B cell (primary cell): ENCODE measurements at regions not wholly inside any gene's neighbourhood (a gene's known extent, or its start where the extent isn't known, plus 50 kb on each side); places are given as distances from the start of the nearest gene placed in this dataset.

ENCODE experiments used
- ATAC-seq: fragments of 200-7000 bp; cut with Tn5 transposase; one replicate; pipeline ENCODE4 v1.10.0; 2021; ENCODE audit warnings: low read depth, mild to moderate bottlenecking, moderate number of reproducible peaks, moderate library complexity
- CTCF ChIA-PET: fragments of 350-600 bp; sonication (Branson Sonifier 250); formaldehyde crosslinking; loops from one replicate; lab custom pipeline; 2021; ENCODE audit warnings: antibody characterized with exemption, inconsistent platforms; lab: Charles Lee
- POLR2A ChIA-PET: fragments of 350-600 bp; sonication (Branson Sonifier 250); formaldehyde crosslinking; loops from one replicate; lab custom pipeline; 2021; ENCODE audit warnings: antibody characterized with exemption; lab: Charles Lee
- DNase-seq: peaks from one replicate; pipeline ENCODE4 v3.0.0; 2013
- H2AFZ ChIP-seq: 2 replicates; pipeline ENCODE4 v1.6.1; 2012; ENCODE audit warnings: mild to moderate bottlenecking, low read depth, low read length; ENCODE audit not compliant: insufficient read depth, poor library complexity, severe bottlenecking
- H3K27ac ChIP-seq, 2 donors: 1 replicate in 1 of 2; 2 replicates in 1 of 2; pipeline ENCODE4 v1.5.1; 2012 to 2013; ENCODE audit warnings: low read length in 2 of 2, mild to moderate bottlenecking in 2 of 2, moderate library complexity in 1 of 2
- H3K27me3 ChIP-seq, 4 experiments: fragments of 200-600 bp in 1 of 4; sonication (generic) in 1 of 4; replicated peaks in 1 of 4; 1 replicate in 2 of 4; 2 replicates in 2 of 4; pipeline versions ENCODE4 v1.6.1 to v1.7.0; 2013 to 2016; ENCODE audit warnings: low read length in 3 of 4, mild to moderate bottlenecking in 2 of 4, mixed read lengths in 1 of 4, moderate library complexity in 1 of 4; ENCODE audit not compliant: insufficient read depth in 4 of 4, control insufficient read depth in 3 of 4; ENCODE audit errors: control extremely low read depth in 1 of 4
- H3K36me3 ChIP-seq, 2 experiments: replicated peaks in 1 of 2; 1 replicate in 1 of 2; 2 replicates in 1 of 2; pipeline versions ENCODE4 v1.6.1 to v1.7.1; 2013; ENCODE audit warnings: low read length in 1 of 2; ENCODE audit not compliant: insufficient read depth in 2 of 2, control insufficient read depth in 1 of 2; ENCODE audit errors: control extremely low read depth in 1 of 2, extremely low read depth in 1 of 2
- H3K4me1 ChIP-seq, 2 donors: fragments of 200-600 bp in 1 of 2; sonication (generic) in 1 of 2; 1 replicate in 1 of 2; 2 replicates in 1 of 2; pipeline versions ENCODE4 v1.5.1 to v1.6.1; 2013 to 2017; ENCODE audit warnings: low read length in 2 of 2; ENCODE audit not compliant: control insufficient read depth in 2 of 2, insufficient read depth in 2 of 2
- H3K4me2 ChIP-seq: replicated peaks from 2 replicates; pipeline ENCODE3; 2012; ENCODE audit warnings: mild to moderate bottlenecking, low read depth, low read length; ENCODE audit not compliant: poor library complexity, severe bottlenecking
- H3K4me3 ChIP-seq, 5 experiments: fragments of 200-600 bp in 1 of 5; sonication (generic) in 1 of 5; 1 replicate in 3 of 5; 2 replicates in 2 of 5; pipeline versions ENCODE4 v1.5.1 to v1.7.0; 2011 to 2016; ENCODE audit warnings: low read length in 4 of 5, mild to moderate bottlenecking in 4 of 5, low read depth in 2 of 5, control low read depth in 1 of 5, moderate library complexity in 1 of 5; ENCODE audit not compliant: insufficient read depth in 1 of 5; ENCODE audit errors: control extremely low read depth in 1 of 5, extremely low read depth in 1 of 5
- H3K79me2 ChIP-seq: fragments of 200-600 bp; sonication (generic); one replicate; pipeline ENCODE4 v1.6.0; 2016; ENCODE audit warnings: low read length; ENCODE audit not compliant: control insufficient read depth, insufficient read depth
- H3K9ac ChIP-seq: fragments of 200-600 bp; sonication (generic); 2 replicates; pipeline ENCODE4 v1.6.1; 2017; ENCODE audit warnings: mild to moderate bottlenecking, low read length, moderate library complexity
- H3K9me3 ChIP-seq, 3 donors: one replicate each; pipeline versions ENCODE4 v1.6.1 to v1.7.1; 2013; ENCODE audit warnings: low read length in 2 of 3; ENCODE audit not compliant: control insufficient read depth in 2 of 3, insufficient read depth in 1 of 3; ENCODE audit errors: control extremely low read depth in 1 of 3
- H4K20me1 ChIP-seq: 2 replicates; pipeline ENCODE4 v1.6.0; 2012; ENCODE audit warnings: mild to moderate bottlenecking, low read length; ENCODE audit not compliant: insufficient read depth, control insufficient read depth, poor library complexity, severe bottlenecking
- H3K27ac Mint-ChIP-seq: one replicate; pipeline ENCODE4 v1.8.0; 2021; ENCODE audit warnings: mixed read lengths
- H3K27me3 Mint-ChIP-seq: one replicate; pipeline ENCODE4 v1.8.0; 2021; ENCODE audit warnings: mixed read lengths
- H3K4me1 Mint-ChIP-seq: one replicate; pipeline ENCODE4 v1.8.0; 2021; ENCODE audit warnings: mixed read lengths
- H3K4me3 Mint-ChIP-seq: one replicate; pipeline ENCODE4 v1.8.0; 2021; ENCODE audit warnings: mixed read lengths
- H3K9me3 Mint-ChIP-seq: one replicate; pipeline ENCODE4 v1.8.0; 2022; ENCODE audit warnings: mixed read lengths; ENCODE audit not compliant: insufficient read depth
- EZH2 ChIP-seq: IDR thresholded peaks from 2 replicates; pipeline ENCODE4 v1.6.1; 2012; ENCODE audit warnings: borderline replicate concordance, low read depth, mild to moderate bottlenecking, moderate library complexity, low read length; ENCODE audit not compliant: insufficient read depth, poor library complexity, severe bottlenecking
- WGBS: methylation state at CpG from one replicate; pipeline ENCODE4 v1.1.5; 2013; ENCODE audit warnings: missing lambda C conversion rate; ENCODE audit not compliant: insufficient coverage; 5-methylcytosine and 5-hydroxymethylcytosine counted together
- intact Hi-C: fragments of 100-400 bp; cut with micrococcal nuclease; formaldehyde crosslinking; loops from one replicate; pipeline ENCODE4 v1.10.0; 2022
- TF ChIP-seq, protein P1 (sequence below): fragments of 200-600 bp; IDR thresholded peaks from one replicate; pipeline ENCODE4 v1.8.0; 2022; ENCODE audit warnings: antibody characterized with exemption, mild to moderate bottlenecking

DNA sequence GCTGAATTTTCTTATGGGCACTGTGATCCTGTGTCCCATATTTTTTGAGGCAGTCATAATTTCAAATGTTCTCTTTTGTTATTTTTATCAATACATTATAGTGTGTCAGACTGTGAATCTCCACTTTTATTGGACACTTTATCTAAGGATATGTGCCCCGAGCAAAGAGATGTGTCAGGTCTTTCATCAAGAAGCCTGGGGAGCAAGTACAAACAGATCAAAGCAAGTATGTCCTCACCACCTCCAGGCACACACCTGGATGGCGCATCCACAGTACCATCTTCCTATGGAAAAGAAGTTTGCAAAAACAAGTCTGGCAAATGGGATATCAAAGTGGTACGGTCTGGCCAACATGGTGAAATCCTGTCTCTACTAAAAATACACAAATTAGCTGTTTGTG, 81.0 kb upstream of the ZNF236 start:
- Mint-ChIP-seq H3K27ac (no peak overlapping the region), H3K4me3 (no peak overlapping the region), H3K27me3 (peaks cover 14% of the 10 kb centered on the region), H3K4me1 (no peaks in the 10 kb centered on the region), H3K9me3 (no peaks in the 10 kb centered on the region)
- H3K4me1 ChIP-seq = no peaks in the 10 kb centered on the region
- no peak overlapping the region for H3K4me3 ChIP-seq
- CTCF ChIA-PET = no interaction called here
- ATAC-seq (no peak), DNase-seq (no peak)
- intact Hi-C loops = no loop called here
- H3K36me3 ChIP-seq = no peaks in the 10 kb centered on the region
- POLR2A ChIA-PET = no interaction called here
- 100% methylated on average over 1 of the region's 3 CpGs for WGBS
- no peak overlapping the region for H3K9ac ChIP-seq
- no peaks in the 10 kb centered on the region for H3K79me2 ChIP-seq
- H2AFZ ChIP-seq = no peak overlapping the region
- no peaks in the 10 kb centered on the region for H4K20me1 ChIP-seq
- H3K27me3 ChIP-seq = no peaks in the 10 kb centered on the region
- no peak overlapping the region for H3K27ac ChIP-seq
- TF ChIP-seq, protein P1, sequence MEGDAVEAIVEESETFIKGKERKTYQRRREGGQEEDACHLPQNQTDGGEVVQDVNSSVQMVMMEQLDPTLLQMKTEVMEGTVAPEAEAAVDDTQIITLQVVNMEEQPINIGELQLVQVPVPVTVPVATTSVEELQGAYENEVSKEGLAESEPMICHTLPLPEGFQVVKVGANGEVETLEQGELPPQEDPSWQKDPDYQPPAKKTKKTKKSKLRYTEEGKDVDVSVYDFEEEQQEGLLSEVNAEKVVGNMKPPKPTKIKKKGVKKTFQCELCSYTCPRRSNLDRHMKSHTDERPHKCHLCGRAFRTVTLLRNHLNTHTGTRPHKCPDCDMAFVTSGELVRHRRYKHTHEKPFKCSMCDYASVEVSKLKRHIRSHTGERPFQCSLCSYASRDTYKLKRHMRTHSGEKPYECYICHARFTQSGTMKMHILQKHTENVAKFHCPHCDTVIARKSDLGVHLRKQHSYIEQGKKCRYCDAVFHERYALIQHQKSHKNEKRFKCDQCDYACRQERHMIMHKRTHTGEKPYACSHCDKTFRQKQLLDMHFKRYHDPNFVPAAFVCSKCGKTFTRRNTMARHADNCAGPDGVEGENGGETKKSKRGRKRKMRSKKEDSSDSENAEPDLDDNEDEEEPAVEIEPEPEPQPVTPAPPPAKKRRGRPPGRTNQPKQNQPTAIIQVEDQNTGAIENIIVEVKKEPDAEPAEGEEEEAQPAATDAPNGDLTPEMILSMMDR = no peak
- TF ChIP-seq EZH2 = no peak
- H3K4me2 ChIP-seq = no peak overlapping the region
- peaks cover 0 to 10% (median 0%) of the 10 kb centered on the region in 3 donors for H3K9me3 ChIP-seq

DNA sequence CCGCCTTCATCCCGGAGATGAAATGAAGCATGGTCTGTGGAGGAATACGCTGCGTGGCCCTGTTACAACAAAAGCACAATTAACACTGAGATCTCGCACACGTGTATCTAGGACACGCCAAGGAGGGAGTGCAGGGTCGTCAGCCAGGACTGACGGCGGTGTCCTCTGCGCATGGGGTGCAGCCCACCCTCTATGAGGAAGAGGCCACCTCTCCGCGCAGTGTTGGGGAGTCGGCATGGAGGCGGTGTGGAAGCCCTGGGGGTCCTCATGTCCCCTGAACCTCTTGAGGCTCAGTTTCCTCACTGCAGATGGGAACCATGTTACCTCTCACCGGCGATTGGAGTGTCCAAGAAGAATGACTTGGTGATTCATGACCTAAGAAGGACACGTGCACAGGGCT, 86.0 kb upstream of the ZNF236 start:
- Mint-ChIP-seq H3K4me1 (no peaks in the 10 kb centered on the region), H3K9me3 (no peaks in the 10 kb centered on the region), H3K27ac (no peak overlapping the region), H3K4me3 (no peak overlapping the region), H3K27me3 (peaks cover 9% of the 10 kb centered on the region)
- Histone ChIP-seq H3K79me2 (no peaks in the 10 kb centered on the region), H3K27ac (no peak overlapping the region), H3K4me2 (no peak overlapping the region), H3K27me3 (no peaks in the 10 kb centered on the region), H3K36me3 (no peaks in the 10 kb centered on the region), H3K9me3 (peaks cover 0 to 6% (median 0%) of the 10 kb centered on the region in 3 donors), H2AFZ (no peak overlapping the region), H3K4me3 (no peak overlapping the region), H4K20me1 (no peaks in the 10 kb centered on the region), H3K9ac (no peak overlapping the region), H3K4me1 (no peaks in the 10 kb centered on the region)
- DNase-seq = no peak
- 96% methylated on average over 18 of the region's 18 CpGs for WGBS
- POLR2A ChIA-PET = no interaction called here
- ATAC-seq = no peak
- CTCF ChIA-PET = no interaction called here
- TF ChIP-seq EZH2 = no peak
- TF ChIP-seq, protein P1 = no peak
- intact Hi-C loops = no loop called here
